ENCODE measurements at regions not wholly inside any gene's neighbourhood (a gene's known extent, or its start where the extent isn't known, plus 50 kb on each side); places are given as distances from the start of the nearest gene placed in this dataset.
"Not testable (repeated sequence)": the region's sequence is repeated elsewhere in the genome, so short reads cannot be mapped to it uniquely, and the experiment has no call there.

GRCh38 chr1:182331387-182331786, 60.2 kb downstream of the GLUL start:
- no peak for DNase-seq (ENCODE audit: low read depth)

- no peak for DNase-seq (ENCODE audit: low read depth)
These were observed 61.3 kb downstream of the GLUL start for GRCh38 chr1:182330303-182330702.

- no peak for DNase-seq (ENCODE audit: low read depth)
These were observed 62.1 kb downstream of the GLUL start for GRCh38 chr1:182329471-182329870.

DNA sequence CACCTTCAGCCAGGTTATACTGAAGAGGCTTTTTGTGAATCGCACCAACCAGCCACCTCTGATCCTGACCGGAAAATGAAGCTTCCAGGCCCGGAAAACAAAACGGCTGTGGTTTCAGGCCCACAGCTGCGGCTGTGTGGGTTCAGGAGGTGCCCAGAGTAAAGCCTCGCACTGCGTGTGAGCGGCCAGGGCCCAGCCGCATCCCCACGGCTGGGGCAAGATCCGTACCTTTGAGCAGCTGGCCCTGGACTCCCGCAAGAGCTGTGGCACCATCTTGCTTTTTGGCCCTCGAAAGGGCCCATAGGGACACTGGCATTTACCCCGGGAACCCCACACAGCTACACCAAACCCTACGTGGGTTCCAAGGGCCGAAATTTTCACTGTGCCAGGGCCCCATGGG, 63.0 kb downstream of the GLUL start:
- DNase-seq (ENCODE audit: low read depth): no peak

DNA sequence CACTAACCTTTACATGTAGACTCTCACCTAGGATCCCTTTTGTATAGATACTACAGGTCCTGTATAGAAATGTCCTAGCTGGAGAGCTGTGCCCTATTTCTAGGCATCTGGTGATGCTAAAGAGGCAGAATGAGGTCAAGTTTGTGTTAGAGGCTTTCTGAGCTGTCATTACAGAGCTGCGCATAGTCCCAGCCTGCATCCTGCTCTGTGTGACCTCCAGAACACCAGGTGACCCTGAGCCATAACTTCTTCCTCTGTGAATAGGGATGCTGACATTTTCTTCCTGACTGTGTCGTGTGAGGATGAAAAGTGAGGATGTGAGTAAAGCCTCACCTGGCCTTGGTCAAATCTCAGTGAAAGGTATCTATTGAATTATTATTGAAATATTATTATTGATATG, 66.3 kb downstream of the GLUL start:
- DNase-seq (ENCODE audit: low read depth): no peak

DNA sequence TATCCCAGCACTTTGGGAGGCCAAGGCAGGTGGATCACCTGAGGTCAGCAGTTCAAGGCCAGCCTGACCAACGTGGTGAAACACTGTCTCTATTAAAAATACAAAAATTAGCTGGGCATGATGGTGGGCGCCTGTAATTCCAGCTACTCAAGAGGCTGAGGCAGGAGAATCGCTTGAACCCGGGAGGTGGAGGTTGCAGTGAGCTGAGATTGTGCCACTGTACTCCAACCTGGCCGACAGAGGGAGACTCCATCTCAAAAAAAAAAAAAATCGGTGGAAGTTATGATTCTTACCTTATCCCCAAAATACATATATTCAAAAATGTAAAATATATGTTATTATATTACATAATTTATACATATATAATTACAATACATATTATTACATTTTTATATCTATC, 70.1 kb downstream of the GLUL start:
- not testable (repeated sequence) for DNase-seq (ENCODE audit: low read depth)

DNA sequence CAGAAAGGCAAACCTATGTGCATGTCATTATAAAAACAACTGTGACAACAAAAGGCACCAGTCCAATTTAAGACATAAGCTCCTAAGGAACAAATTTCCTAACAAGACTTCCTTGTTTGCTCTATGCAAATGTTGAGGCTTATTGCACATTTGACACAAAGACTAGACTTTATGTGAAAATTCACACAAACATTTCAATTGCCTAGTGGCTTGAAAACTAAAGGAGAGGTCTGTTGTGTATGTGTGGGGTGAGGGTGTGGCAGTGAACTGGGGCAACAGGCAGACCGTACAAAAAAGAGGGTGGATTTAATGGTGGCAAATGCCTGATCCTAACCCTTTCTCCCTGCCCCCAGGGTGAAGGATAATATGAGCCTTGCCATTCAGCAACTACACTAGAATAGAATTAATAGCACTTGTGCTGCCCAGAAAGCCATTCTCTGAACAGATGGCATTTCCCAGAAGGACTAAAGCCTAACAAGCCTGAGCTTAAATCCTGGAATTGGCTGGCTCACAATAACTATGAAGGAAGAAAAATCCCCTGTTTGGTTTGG, 73.9 kb downstream of the GLUL start:
- no peak for DNase-seq (ENCODE audit: low read depth)

- DNase-seq (ENCODE audit: low read depth): not testable (repeated sequence)
These were observed 75.1 kb downstream of the GLUL start for GRCh38 chr1:182316454-182316853.

GRCh38 chr1:182315167-182315556, 76.4 kb downstream of the GLUL start:
- no peak for DNase-seq (ENCODE audit: low read depth)

DNA sequence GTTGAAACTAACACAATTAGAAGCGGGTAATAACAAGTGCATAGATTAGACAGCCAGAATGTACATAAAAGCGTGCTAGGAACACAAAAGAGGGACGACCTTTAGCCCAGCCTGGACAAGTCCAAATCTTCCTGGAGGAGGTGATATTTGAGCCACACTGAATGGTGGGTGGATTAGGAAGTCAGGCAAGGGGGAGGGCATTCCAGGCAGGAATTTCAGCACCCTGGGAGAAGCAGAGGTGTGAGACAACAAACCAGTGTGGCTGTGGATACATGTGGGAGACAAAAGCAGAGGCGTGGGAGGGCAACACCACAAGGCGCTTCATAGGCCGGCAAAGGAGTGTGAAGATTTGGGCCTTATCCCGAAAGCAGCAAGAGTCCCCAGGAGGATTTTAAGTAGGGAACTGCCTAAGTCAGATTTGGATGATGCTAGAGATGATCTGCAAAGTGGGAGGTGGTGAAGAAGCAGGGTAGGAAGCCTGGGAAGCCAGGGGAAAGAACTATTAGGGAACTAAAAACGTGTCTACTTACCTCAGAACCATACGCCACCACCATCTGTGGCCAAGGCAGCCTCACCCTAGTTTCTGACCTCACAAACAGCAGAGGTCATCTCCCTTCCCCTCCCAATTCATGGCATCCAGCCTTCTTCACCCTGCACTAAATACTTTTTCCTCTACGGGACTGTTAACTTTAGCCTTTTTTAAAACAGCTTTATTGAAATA, 81.8 kb downstream of the GLUL start:
- DNase-seq (ENCODE audit: low read depth): no peak

DNA sequence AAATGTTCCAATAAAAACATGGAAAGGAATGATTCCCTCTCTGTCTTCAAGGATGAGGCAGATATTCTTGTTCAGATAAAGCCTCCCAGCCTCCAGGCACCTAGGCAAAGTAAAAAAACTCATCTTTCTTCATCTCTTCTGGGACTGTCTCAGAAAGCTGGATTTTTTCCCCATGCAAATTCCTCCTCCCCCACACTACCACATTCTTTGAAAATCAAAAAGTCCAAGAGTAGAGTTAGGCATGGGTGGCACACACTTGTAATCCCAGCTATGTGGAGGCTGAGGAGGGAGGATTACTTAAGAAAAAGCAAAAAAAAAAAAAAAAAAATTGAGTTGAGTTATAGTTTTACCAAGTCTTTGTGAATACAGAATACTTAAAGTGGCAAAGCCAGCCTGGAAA, 82.8 kb downstream of the GLUL start:
- no peak for DNase-seq (ENCODE audit: low read depth)

GRCh38 chr1:182307486-182307885, 84.1 kb downstream of the GLUL start:
- not testable (repeated sequence) for DNase-seq (ENCODE audit: low read depth)

DNA sequence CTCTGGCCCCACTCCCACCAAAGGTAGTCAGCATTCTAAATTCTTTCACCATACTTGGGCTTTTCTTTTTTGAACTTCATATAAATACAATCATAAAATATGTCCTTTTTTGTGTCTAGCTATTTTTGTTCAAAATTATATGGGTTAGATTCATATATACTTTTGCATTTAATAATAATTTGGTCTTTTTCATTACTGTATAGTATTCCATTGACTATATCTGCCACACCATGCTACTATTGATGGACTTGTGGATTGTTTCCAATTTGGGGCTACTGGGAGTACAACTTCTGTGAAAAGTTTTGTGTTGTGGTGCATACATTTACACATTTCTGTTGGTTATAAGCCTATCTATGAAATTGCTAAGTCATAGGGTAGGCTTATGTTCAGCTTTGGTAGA, 85.7 kb downstream of the GLUL start:
- no peak for DNase-seq (ENCODE audit: low read depth)

GRCh38 chr1:182304627-182305026, 87.0 kb downstream of the GLUL start:
- no peak for DNase-seq (ENCODE audit: low read depth)

GRCh38 chr1:182304218-182304617, 87.4 kb downstream of the GLUL start:
- no peak for DNase-seq (ENCODE audit: low read depth)

DNA sequence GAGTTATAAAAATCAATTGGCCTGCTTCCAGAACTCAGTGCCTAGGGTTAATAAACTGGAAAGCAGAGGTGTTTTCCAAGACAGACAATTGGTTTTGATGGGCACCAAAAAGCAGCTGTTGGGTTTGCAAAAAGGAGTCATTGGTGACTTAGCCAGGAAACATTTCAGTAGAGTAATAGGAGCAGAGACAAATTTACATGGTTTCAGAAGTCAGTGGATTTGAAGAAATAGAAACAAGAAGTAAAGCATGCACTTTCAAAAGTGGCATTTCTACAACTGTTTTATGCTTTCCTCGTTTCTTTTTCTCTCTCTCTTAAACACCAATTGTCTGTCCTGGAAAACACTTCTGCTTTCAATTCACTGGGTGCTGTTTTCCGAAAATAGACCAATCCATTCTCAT, 87.8 kb downstream of the GLUL start:
- no peak for DNase-seq (ENCODE audit: low read depth)

GRCh38 chr1:182301467-182302198, 90.0 kb downstream of the GLUL start:
- no peak for DNase-seq (ENCODE audit: low read depth)

DNA sequence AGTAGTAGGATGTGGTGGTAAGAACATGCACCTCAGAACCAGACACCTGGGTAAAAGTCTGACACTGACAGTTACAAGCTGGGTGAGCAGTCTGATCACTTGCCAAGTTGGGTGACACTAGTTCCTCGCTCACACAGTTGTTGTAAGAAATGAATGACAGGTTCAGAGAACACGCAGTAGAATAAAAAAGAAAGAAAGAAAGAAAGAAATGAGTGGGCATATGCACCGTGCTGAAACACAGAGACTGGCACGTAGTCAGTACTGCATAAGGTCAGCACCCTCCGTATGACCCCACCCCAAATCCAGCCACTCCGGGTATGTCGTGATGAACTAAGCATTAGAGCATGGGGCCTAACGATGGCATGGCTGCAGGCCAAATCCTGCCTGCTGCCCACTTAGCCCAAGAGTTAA, 90.6 kb downstream of the GLUL start:
- no peak for DNase-seq (ENCODE audit: low read depth)

GRCh38 chr1:182299728-182300616, 91.6 kb downstream of the GLUL start:
- DNase-seq (ENCODE audit: low read depth): no peak

DNA sequence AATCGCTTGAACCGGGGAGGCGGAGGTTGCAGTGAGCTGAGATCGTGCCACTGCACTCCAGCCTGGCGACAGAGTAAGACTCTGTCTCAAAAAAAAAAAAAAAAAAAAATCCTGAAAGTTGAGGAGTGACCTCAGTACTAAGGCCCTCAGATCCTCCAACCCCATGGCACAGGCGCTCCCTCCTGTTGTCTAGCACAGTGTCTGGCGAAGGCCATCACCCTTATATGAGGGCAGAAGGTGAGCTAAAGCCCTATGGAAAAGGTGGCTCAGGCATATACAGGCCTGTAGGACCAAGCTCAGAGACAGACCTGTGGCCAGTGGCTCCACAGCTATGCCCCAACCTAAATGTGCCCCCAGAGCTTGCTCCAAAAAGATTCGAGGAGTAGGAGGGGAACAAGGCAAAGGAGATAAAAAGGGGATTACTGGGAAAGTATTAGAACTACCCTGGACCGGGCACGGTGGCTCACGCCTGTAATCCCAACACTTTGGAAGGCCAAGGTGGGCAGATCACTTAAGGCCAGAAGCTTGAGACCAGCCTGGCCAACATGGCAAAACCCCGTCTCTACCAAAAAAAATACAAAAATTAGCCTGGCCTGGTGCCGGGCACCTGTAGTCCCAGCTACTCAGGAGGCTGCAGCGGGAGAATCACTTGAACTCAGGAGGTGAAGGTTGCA, 92.4 kb downstream of the GLUL start:
- not testable (repeated sequence) for DNase-seq (ENCODE audit: low read depth)

- DNase-seq (ENCODE audit: low read depth): no peak
These were observed 94.3 kb downstream of the GLUL start for GRCh38 chr1:182297335-182297734.

DNA sequence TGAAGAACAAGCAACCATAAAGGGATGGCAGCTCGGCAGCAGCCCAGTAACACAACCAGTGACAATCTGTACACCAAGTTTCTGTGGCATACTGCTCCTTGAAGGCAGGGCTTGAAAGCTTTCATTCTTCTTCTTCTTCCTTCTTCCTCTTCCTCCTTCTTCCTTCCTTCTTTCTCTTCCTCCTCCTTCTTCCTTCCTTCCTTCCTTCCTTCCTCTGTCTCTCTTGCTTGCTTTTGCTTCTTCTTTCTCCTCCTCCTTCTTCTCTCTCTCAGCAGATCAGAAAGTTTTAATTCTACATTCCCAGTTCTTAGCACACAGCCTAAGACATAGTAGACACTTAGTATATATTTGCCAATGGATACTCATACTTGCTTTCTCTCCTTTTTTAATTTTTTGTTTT, 95.9 kb downstream of the GLUL start:
- DNase-seq (ENCODE audit: low read depth): no peak

Data from stimulated activated CD8-positive, alpha-beta memory T cell treated with anti-CD3 and anti-CD28 coated beads, Interleukin-4, amount 100 ng/mL, for 24 hours (primary cell).